CD14-positive monocyte (primary cell): ENCODE measurements at regions not wholly inside any gene's neighbourhood (a gene's known extent, or its start where the extent isn't known, plus 50 kb on each side); places are given as distances from the start of the nearest gene placed in this dataset.

Experiments used
- DNase-seq, 3 donors: peaks; one replicate each; pipeline ENCODE4 v3.0.0-alpha.2; 2011 to 2022
- H2AFZ ChIP-seq: 2 replicates; pipeline ENCODE4 v1.6.0; 2012; ENCODE audit warnings: mild to moderate bottlenecking, low read depth, low read length, inconsistent platforms; ENCODE audit not compliant: insufficient read depth, poor library complexity, severe bottlenecking
- H3K27ac ChIP-seq, 2 donors: 1 replicate in 1 of 2; 2 replicates in 1 of 2; pipeline ENCODE4 v1.5.1; 2012 to 2013; ENCODE audit warnings: low read length in 2 of 2, control low read depth in 1 of 2, inconsistent platforms in 1 of 2, low read depth in 1 of 2, mild to moderate bottlenecking in 1 of 2
- H3K27me3 ChIP-seq, 2 donors: one replicate each; pipeline versions ENCODE4 v1.6.0 to v1.6.1; 2011 to 2013; ENCODE audit warnings: low read length in 2 of 2; ENCODE audit not compliant: control insufficient read depth in 2 of 2, insufficient read depth in 2 of 2
- H3K36me3 ChIP-seq, 2 donors: replicated peaks in 1 of 2; 1 replicate in 1 of 2; 2 replicates in 1 of 2; pipeline versions ENCODE4 v1.5.1 to v1.6.1; 2012 to 2013; ENCODE audit warnings: low read length in 2 of 2, control low read depth in 1 of 2, inconsistent platforms in 1 of 2, mild to moderate bottlenecking in 1 of 2; ENCODE audit not compliant: insufficient read depth in 2 of 2, control insufficient read depth in 1 of 2
- H3K4me1 ChIP-seq, 2 donors: 1 replicate in 1 of 2; 2 replicates in 1 of 2; pipeline versions ENCODE4 v1.5.1 to v1.6.1; 2012 to 2013; ENCODE audit warnings: low read length in 2 of 2, control low read depth in 1 of 2, inconsistent platforms in 1 of 2, mild to moderate bottlenecking in 1 of 2, moderate library complexity in 1 of 2; ENCODE audit not compliant: insufficient read depth in 2 of 2, control insufficient read depth in 1 of 2
- H3K4me2 ChIP-seq: replicated peaks from 2 replicates; pipeline ENCODE3; 2012; ENCODE audit warnings: low read length, moderate library complexity, mild to moderate bottlenecking; ENCODE audit not compliant: poor library complexity, severe bottlenecking; ENCODE audit errors: extremely low read depth
- H3K4me3 ChIP-seq, 3 experiments: fragments of 200-600 bp in 1 of 3; sonication (generic) in 1 of 3; replicated peaks in 1 of 3; 1 replicate in 2 of 3; 2 replicates in 1 of 3; pipeline ENCODE4 v1.5.1; 2011 to 2013; ENCODE audit warnings: low read length in 3 of 3, mild to moderate bottlenecking in 3 of 3, control low read depth in 2 of 3, low read depth in 2 of 3, inconsistent platforms in 1 of 3, moderate library complexity in 1 of 3
- H3K79me2 ChIP-seq: 2 replicates; pipeline ENCODE4 v1.6.0; 2012; ENCODE audit warnings: mild to moderate bottlenecking, control low read depth, inconsistent platforms, low read length, moderate library complexity; ENCODE audit not compliant: insufficient read depth
- H3K9ac ChIP-seq: 2 replicates; pipeline ENCODE4 v1.6.0; 2017; ENCODE audit warnings: low read length, mild to moderate bottlenecking; ENCODE audit not compliant: insufficient read depth, poor library complexity, severe bottlenecking
- H3K9me3 ChIP-seq, 2 donors: replicated peaks in 1 of 2; 1 replicate in 1 of 2; 2 replicates in 1 of 2; pipeline versions ENCODE4 v1.5.1 to v1.6.1; 2012 to 2013; ENCODE audit warnings: low read length in 2 of 2, control low read depth in 1 of 2; ENCODE audit not compliant: control insufficient read depth in 1 of 2, insufficient read depth in 1 of 2
- H4K20me1 ChIP-seq: 2 replicates; pipeline ENCODE4 v1.6.0; 2012; ENCODE audit warnings: mild to moderate bottlenecking, low read length, control low read depth, moderate library complexity; ENCODE audit not compliant: insufficient read depth
- H3K27ac Mint-ChIP-seq, 7 donors: one replicate each; pipeline ENCODE4 v1.8.0; 2020; ENCODE audit warnings: mild to moderate bottlenecking in 7 of 7, mixed read lengths in 7 of 7, moderate library complexity in 6 of 7, inconsistent platforms in 2 of 7
- H3K27me3 Mint-ChIP-seq, 3 donors: one replicate each; pipeline ENCODE4 v1.8.0; 2021 to 2022; ENCODE audit warnings: low read depth in 3 of 3, mild to moderate bottlenecking in 3 of 3, mixed read lengths in 3 of 3, moderate library complexity in 3 of 3, inconsistent platforms in 1 of 3
- H3K36me3 Mint-ChIP-seq, 2 donors: one replicate each; pipeline ENCODE4 v1.8.0; 2020; ENCODE audit warnings: mixed read lengths in 2 of 2, inconsistent platforms in 1 of 2, mild to moderate bottlenecking in 1 of 2
- H3K4me1 Mint-ChIP-seq: one replicate; pipeline ENCODE4 v1.8.0; 2020; ENCODE audit warnings: mild to moderate bottlenecking, mixed read lengths
- H3K4me3 Mint-ChIP-seq, 2 donors: one replicate each; pipeline ENCODE4 v1.8.0; 2020; ENCODE audit warnings: mild to moderate bottlenecking in 2 of 2, mixed read lengths in 2 of 2, moderate library complexity in 1 of 2
- H3K9me3 Mint-ChIP-seq, 7 donors: one replicate each; pipeline ENCODE4 v1.8.0; 2020 to 2022; ENCODE audit warnings: mixed read lengths in 7 of 7, mild to moderate bottlenecking in 6 of 7, moderate library complexity in 6 of 7, inconsistent platforms in 2 of 7
- CTCF ChIP-seq: fragments of 200-600 bp; IDR thresholded peaks from one replicate; pipeline ENCODE4 v1.8.0; 2022; ENCODE audit warnings: antibody characterized with exemption, mild to moderate bottlenecking
- WGBS: methylation state at CpG from one replicate; pipeline ENCODE4 v1.1.5; 2013; ENCODE audit warnings: missing lambda C conversion rate; ENCODE audit not compliant: insufficient coverage; 5-methylcytosine and 5-hydroxymethylcytosine counted together
- intact Hi-C, 2 donors: fragments of 100-400 bp; cut with micrococcal nuclease; formaldehyde crosslinking; loops; one replicate each; pipeline versions ENCODE4 v1.15.0 to v1.15.1; 2023

- Histone ChIP-seq H3K79me2 (no peaks in the 10 kb centered on the region), H2AFZ (peak overlapping the region; percentile 31), H3K4me2 (peak overlapping the region; percentile 24), H3K4me3 (peak overlapping the region in 1 of 3 experiments; percentile 33), H3K4me1 (no peaks in the 10 kb centered on the region), H3K9me3 (peaks cover 0 to 11% of the 10 kb centered on the region in 2 donors), H4K20me1 (no peaks in the 10 kb centered on the region), H3K27ac (no peak overlapping the region), H3K9ac (no peak overlapping the region), H3K27me3 (no peaks in the 10 kb centered on the region), H3K36me3 (no peaks in the 10 kb centered on the region)
- no peak for DNase-seq
- TF ChIP-seq CTCF, result no peak
- Mint-ChIP-seq H3K36me3 (no peaks in the 10 kb centered on the region), H3K27ac (peak overlapping the region in 1 of 7 donors; percentile 34), H3K4me1 (peaks cover 10% of the 10 kb centered on the region), H3K9me3 (peaks cover 3 to 10% (median 7%) of the 10 kb centered on the region in 7 donors), H3K4me3 (peak overlapping the region; percentile 58 to 64), H3K27me3 (peaks cover 1 to 2% (median 2%) of the 10 kb centered on the region in 3 donors)
- WGBS, result 87% methylated on average over 4 of the region's 12 CpGs
- intact Hi-C loops, result loop anchor here in 1 of 2 donors (10.0 kb wide), 1 partner anchor 145 kb away; the partner anchor contains the start of gene FAM20A
Observed at GRCh38 chr17:68749349-68750207, 148.4 kb upstream of the FAM20A start.

- Mint-ChIP-seq H3K4me3 (no peak overlapping the region), H3K27me3 (peaks cover 1 to 2% (median 2%) of the 10 kb centered on the region in 3 donors), H3K36me3 (no peaks in the 10 kb centered on the region), H3K9me3 (peaks cover 3 to 11% (median 8%) of the 10 kb centered on the region in 7 donors), H3K27ac (no peak overlapping the region), H3K4me1 (peaks cover 10% of the 10 kb centered on the region)
- Histone ChIP-seq H3K79me2 (no peaks in the 10 kb centered on the region), H3K9me3 (peaks cover 0 to 11% of the 10 kb centered on the region in 2 donors), H3K4me2 (no peak overlapping the region), H3K27me3 (no peaks in the 10 kb centered on the region), H2AFZ (no peak overlapping the region), H3K4me3 (no peak overlapping the region), H3K27ac (no peak overlapping the region), H3K9ac (no peak overlapping the region), H3K36me3 (no peaks in the 10 kb centered on the region), H4K20me1 (no peaks in the 10 kb centered on the region), H3K4me1 (no peaks in the 10 kb centered on the region)
- WGBS, result 96% methylated on average over 2 of the region's 2 CpGs
- TF ChIP-seq CTCF, result no peak
- DNase-seq, result no peak
- intact Hi-C loops, result no loop called here
Observed at GRCh38 chr17:68748381-68748780, 147.2 kb upstream of the FAM20A start.
